A673 (cell line): ENCODE measurements at regions not wholly inside any gene's neighbourhood (a gene's known extent, or its start where the extent isn't known, plus 50 kb on each side); places are given as distances from the start of the nearest gene placed in this dataset.

Experiments used
- BruUV-seq: library from RNA; stranded (reverse); fragments of 400-500 nt; replicated peaks from 2 replicates; lab custom pipeline; 2021; lab: Mats Ljungman, UMichigan
- CTCF ChIA-PET: fragments of 300-600 bp; sonication (Branson Sonifier 250); formaldehyde crosslinking; loops from one replicate; lab custom pipeline; 2022; ENCODE audit warnings: antibody characterized with exemption; lab: Charles Lee
- POLR2A ChIA-PET: fragments of 300-600 bp; sonication (Branson Sonifier 250); formaldehyde crosslinking; loops from one replicate; lab custom pipeline; 2022; ENCODE audit warnings: antibody characterized with exemption; ENCODE audit not compliant: low non-redundant PET; lab: Charles Lee
- DNase-seq: peaks from one replicate; pipeline ENCODE4 v3.0.0-alpha.2; 2015; ENCODE audit warnings: low spot score
- H3K27ac ChIP-seq: fragments of 200-600 bp; sonication (generic); 2 replicates; pipeline ENCODE4 v1.5.1; 2016; ENCODE audit warnings: mixed run types, low read depth, mild to moderate bottlenecking, mixed read lengths, antibody characterized with exemption, low read length; ENCODE audit not compliant: poor library complexity, severe bottlenecking
- H3K27me3 ChIP-seq: fragments of 200-600 bp; sonication (generic); replicated peaks from 2 replicates; pipeline ENCODE4 v1.6.1; 2017; ENCODE audit warnings: mixed run types, low read depth, mild to moderate bottlenecking, mixed read lengths, antibody characterized with exemption, low read length; ENCODE audit not compliant: insufficient read depth, poor library complexity
- H3K36me3 ChIP-seq: fragments of 200-600 bp; sonication (generic); 2 replicates; pipeline ENCODE4 v1.6.1; 2016; ENCODE audit warnings: mixed run types, mild to moderate bottlenecking, mixed read lengths, antibody characterized with exemption, low read length; ENCODE audit not compliant: insufficient read depth, poor library complexity, severe bottlenecking
- H3K4me1 ChIP-seq: fragments of 200-600 bp; sonication (generic); 2 replicates; pipeline ENCODE4 v1.6.1; 2017; ENCODE audit warnings: mixed run types, mild to moderate bottlenecking, mixed read lengths, antibody characterized with exemption, low read length; ENCODE audit not compliant: insufficient read depth, poor library complexity, severe bottlenecking
- H3K4me3 ChIP-seq: fragments of 200-600 bp; sonication (generic); 2 replicates; pipeline ENCODE4 v1.5.1; 2016; ENCODE audit warnings: low read depth, mixed run types, mild to moderate bottlenecking, mixed read lengths, low read length; ENCODE audit not compliant: poor library complexity, severe bottlenecking
- H3K9me3 ChIP-seq: fragments of 200-600 bp; sonication (generic); 2 replicates; pipeline ENCODE4 v1.6.1; 2016; ENCODE audit warnings: mixed run types, low read depth, mild to moderate bottlenecking, mixed read lengths, antibody characterized with exemption, low read length; ENCODE audit not compliant: poor library complexity, severe bottlenecking
- EZH2 ChIP-seq: fragments of 200-600 bp; sonication (generic); IDR thresholded peaks from 2 replicates; pipeline ENCODE4 v1.6.1; 2017; ENCODE audit warnings: borderline replicate concordance, low read depth, mild to moderate bottlenecking, mixed read lengths, antibody characterized with exemption, low read length; ENCODE audit not compliant: poor library complexity, severe bottlenecking
- intact Hi-C: fragments of 100-400 bp; cut with micrococcal nuclease; formaldehyde crosslinking; loops from one replicate; pipeline ENCODE4 v1.10.0; 2022; ENCODE audit not compliant: unreplicated experiment
- TF ChIP-seq, protein P1 (sequence below): fragments of 300-800, 200-600 bp; sonication (generic); conservative IDR thresholded peaks from 2 replicates; pipeline ENCODE4 v1.5.1; 2017; ENCODE audit warnings: low read depth, mild to moderate bottlenecking, antibody characterized with exemption, low read length, moderate library complexity, mixed read lengths

- H3K36me3 ChIP-seq = no peaks in the 10 kb centered on the region
- intact Hi-C loops = no loop called here
- no peak for DNase-seq
- no peak overlapping the region for H3K4me3 ChIP-seq
- H3K27me3 ChIP-seq = no peaks in the 10 kb centered on the region
- H3K27ac ChIP-seq = no peak overlapping the region
- no peaks in the 10 kb centered on the region for H3K4me1 ChIP-seq
- BruUV-seq = no TSS peak
- H3K9me3 ChIP-seq = no peaks in the 10 kb centered on the region
- TF ChIP-seq, protein P1, sequence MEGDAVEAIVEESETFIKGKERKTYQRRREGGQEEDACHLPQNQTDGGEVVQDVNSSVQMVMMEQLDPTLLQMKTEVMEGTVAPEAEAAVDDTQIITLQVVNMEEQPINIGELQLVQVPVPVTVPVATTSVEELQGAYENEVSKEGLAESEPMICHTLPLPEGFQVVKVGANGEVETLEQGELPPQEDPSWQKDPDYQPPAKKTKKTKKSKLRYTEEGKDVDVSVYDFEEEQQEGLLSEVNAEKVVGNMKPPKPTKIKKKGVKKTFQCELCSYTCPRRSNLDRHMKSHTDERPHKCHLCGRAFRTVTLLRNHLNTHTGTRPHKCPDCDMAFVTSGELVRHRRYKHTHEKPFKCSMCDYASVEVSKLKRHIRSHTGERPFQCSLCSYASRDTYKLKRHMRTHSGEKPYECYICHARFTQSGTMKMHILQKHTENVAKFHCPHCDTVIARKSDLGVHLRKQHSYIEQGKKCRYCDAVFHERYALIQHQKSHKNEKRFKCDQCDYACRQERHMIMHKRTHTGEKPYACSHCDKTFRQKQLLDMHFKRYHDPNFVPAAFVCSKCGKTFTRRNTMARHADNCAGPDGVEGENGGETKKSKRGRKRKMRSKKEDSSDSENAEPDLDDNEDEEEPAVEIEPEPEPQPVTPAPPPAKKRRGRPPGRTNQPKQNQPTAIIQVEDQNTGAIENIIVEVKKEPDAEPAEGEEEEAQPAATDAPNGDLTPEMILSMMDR = no peak
- TF ChIP-seq EZH2 = no peak
- ChIA-PET CTCF (no interaction called here), POLR2A (no interaction called here)
Observed at GRCh38 chr1:193525411-193525810, 339.0 kb upstream of the B3GALT2 start.

- intact Hi-C loops = no loop called here
- Histone ChIP-seq H3K27me3 (no peaks in the 10 kb centered on the region), H3K9me3 (no peaks in the 10 kb centered on the region), H3K27ac (no peak overlapping the region), H3K4me3 (no peak overlapping the region), H3K4me1 (no peaks in the 10 kb centered on the region), H3K36me3 (no peaks in the 10 kb centered on the region)
- TF ChIP-seq EZH2 = no peak
- TF ChIP-seq, protein P1 = no peak
- CTCF ChIA-PET = no interaction called here
- DNase-seq = no peak
- POLR2A ChIA-PET = no interaction called here
- no TSS peak for BruUV-seq
Observed at GRCh38 chr1:193524616-193525015, 338.2 kb upstream of the B3GALT2 start.

DNA sequence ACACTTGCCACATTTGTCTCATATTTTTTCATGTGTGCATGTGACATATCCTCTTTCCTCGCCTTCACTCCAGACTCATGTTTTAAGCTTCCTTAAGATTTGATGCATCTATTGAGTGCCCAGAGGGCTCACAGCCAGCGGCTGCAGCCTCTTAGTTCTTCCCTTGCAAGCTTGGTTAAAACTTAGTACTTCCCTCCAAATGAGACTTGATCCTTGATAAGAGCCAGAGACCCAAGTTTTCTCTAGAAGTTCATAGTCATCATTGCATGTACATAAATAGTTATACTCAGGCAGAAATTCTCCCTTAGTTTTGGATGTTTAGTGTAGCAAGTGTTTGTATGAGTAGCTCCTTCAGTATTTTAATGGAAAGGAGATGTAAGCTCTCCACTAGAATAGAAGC, 337.6 kb upstream of the B3GALT2 start:
- ChIA-PET POLR2A (no interaction called here), CTCF (no interaction called here)
- BruUV-seq = no TSS peak
- TF ChIP-seq, protein P1 = no peak
- intact Hi-C loops = no loop called here
- Histone ChIP-seq H3K27me3 (no peaks in the 10 kb centered on the region), H3K36me3 (no peaks in the 10 kb centered on the region), H3K4me3 (no peak overlapping the region), H3K9me3 (no peaks in the 10 kb centered on the region), H3K4me1 (no peaks in the 10 kb centered on the region), H3K27ac (no peak overlapping the region)
- no peak for DNase-seq
